GM12891 (cell line): ENCODE measurements at regions not wholly inside any gene's neighbourhood (a gene's known extent, or its start where the extent isn't known, plus 50 kb on each side); places are given as distances from the start of the nearest gene placed in this dataset.

Source experiments
- PAX5 ChIP-seq: IDR thresholded peaks from 2 replicates; pipeline ENCODE4 v1.6.1; 2011; ENCODE audit warnings: low read length, moderate library complexity, mild to moderate bottlenecking; ENCODE audit not compliant: insufficient read depth, severe bottlenecking
- POLR2A ChIP-seq: IDR thresholded peaks from 2 replicates; pipeline ENCODE4 v1.6.1; 2011; ENCODE audit warnings: low read depth, low read length, control low read depth
- POLR2AphosphoS5 ChIP-seq: IDR thresholded peaks from 2 replicates; pipeline ENCODE4 v1.6.1; 2011; ENCODE audit warnings: low read depth, low read length, control low read depth
- SPI1 ChIP-seq: IDR thresholded peaks from 2 replicates; pipeline ENCODE4 v1.6.1; 2011; ENCODE audit warnings: low read depth, low read length, control low read depth
- TAF1 ChIP-seq: IDR thresholded peaks from 2 replicates; pipeline ENCODE4 v1.6.1; 2011; ENCODE audit warnings: low read depth, low read length, control low read depth

DNA sequence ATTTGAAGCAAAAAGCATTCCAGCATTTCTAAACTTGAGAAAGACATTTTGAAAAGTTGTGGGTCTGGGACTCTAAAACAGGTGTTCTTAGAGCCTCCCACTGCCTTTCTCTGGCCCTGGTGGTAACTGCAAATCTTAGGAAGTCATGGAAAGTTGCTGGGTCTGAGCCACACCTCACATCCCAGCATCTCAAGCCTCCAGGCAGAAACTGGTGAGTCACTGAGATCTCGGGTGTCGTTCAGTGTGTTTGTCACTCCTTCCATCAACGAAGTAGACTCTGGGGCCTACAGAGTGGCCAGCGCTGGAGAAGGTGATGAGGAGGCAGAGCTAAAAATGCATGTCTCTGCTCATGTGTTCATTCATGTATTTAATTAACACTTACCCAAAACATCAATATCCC, 59.6 kb upstream of the C5orf58 start:
- TF ChIP-seq PAX5 = no peak
- TF ChIP-seq POLR2A = no peak
- no peak for TF ChIP-seq POLR2AphosphoS5
- TF ChIP-seq TAF1 = no peak
- no peak for TF ChIP-seq SPI1
